ENCODE measurements at regions not wholly inside any gene's neighbourhood (a gene's known extent, or its start where the extent isn't known, plus 50 kb on each side); places are given as distances from the start of the nearest gene placed in this dataset.

DNA sequence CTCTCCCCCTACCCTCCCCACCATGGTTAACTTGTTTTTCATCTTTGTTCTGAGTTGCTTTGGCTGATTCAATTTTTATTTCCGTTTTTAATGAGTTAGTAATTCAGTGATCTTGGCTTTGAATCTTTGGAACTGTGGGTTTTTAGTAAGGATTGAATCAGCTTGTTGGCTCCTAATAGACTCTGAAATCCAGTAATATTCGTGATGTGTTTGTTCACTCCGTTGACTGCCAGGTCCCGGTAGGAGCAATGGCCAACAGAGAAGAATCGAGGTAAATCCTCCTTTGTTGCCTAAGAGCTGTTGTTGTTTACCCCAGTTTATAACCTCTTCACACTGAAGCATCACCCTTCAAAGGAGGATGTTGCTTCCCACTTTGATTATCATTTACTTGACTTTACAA, 92.7 kb downstream of the PCSK1 start:
- no peak for DNase-seq (ENCODE audit: low spot score)

DNA sequence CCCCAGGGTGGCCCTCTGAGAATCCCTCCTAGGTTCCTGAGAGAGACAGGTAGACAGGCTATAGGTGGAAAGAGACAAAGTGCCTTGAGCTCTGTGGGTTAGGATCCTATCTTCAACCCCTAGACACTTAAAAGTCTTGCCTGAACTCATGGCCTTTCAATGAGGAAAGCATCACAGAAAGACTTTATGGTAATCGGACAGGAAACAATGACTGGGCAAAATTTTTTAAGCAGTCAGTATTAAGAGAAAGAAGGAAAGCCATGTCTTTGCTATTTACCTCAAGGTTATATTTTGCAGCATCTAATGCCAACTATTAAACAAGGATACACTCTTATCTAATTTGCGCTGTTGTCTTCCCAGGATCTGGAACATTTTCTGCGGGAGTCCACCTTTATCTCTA, 93.2 kb downstream of the PCSK1 start:
- no peak for DNase-seq (ENCODE audit: low spot score)

DNA sequence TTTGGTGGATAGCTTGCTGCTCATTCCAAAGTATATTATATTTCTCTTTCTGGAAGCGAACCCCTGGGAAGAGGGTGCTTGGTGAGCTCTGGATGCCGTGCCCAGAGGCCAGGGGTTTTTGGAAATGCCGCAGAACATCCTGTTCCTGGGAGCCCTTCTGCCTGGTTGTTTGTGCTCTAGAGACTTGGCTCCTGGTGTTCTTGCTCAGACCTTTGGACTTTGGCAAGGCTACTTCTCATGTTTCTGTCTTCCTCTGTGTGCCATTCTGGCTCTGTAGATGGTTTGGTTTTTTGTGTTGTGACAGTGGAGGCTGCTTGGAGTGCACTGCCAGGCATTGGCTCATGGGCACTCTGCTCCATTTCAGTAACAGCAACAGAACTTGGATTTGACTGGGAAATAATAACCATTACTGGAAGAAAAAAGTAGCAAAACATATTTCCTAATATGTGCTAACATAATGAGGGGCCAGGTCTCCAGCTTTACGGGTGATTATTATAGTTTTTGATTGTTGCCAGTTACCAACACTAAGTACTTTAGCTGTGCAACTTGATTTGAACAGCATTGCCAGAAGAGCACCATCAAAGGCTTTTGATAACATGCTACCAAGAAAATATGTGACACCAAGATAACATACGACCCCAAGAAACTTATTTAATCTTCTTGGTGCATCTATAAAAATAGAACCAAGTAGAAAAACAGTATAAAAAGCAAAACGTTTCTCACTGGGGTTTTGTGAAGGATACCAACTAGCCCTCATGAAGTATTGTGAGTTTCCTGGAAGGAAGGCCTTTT, 94.2 kb downstream of the PCSK1 start:
- no peak for DNase-seq (ENCODE audit: low spot score)

DNA sequence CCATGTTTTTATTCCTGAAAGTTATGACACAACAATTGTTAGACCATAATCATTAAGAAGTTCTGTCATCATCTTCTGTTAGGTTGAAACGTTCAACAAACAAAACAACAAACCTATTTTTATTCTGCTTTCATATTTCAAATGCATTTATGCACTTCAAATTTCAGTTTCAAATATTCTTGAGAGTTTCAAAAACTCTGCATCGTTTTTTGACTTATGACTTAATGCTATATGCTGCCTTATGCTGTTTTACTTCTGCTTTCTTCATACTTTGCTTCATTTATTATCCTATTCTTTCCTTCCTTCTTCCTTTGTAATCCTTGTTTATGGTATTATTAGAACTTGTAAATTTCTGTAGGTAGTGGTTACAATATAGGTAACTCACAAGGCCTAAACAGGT, 95.0 kb downstream of the PCSK1 start:
- DNase-seq (ENCODE audit: low spot score): no peak

DNA sequence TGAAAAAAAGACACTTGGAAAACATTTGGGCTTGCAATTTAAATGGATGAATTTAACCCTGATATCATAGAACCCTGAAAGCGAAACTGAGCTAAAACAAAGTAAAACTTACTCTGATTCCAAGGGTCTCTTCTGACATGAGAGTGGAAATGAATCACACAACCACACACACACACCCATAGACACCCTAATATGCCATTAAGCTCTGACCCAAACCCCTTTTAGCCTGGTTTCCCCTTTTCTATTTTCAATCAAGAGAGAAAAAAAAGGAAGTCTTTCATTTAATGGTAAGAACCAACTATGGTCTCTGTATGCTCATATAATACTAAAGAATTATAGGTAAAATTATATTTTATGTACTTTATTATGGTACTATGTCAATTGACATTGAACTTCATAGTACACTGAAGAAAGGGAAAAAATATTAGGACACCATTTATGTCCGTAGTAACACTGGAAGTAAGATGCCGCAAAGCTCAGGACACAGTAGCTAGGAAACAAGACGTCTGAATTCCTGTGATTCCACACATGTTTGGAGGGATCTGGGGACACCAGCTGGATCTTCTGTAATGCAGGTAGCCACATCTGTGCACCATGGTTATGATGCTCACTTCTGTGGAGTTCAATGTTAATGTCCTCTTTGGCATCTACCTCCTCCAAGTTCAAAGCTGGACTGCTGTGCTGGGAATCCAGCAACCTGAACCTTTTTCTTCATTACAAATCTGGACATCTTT, 95.8 kb downstream of the PCSK1 start:
- DNase-seq (ENCODE audit: low spot score): no peak

DNA sequence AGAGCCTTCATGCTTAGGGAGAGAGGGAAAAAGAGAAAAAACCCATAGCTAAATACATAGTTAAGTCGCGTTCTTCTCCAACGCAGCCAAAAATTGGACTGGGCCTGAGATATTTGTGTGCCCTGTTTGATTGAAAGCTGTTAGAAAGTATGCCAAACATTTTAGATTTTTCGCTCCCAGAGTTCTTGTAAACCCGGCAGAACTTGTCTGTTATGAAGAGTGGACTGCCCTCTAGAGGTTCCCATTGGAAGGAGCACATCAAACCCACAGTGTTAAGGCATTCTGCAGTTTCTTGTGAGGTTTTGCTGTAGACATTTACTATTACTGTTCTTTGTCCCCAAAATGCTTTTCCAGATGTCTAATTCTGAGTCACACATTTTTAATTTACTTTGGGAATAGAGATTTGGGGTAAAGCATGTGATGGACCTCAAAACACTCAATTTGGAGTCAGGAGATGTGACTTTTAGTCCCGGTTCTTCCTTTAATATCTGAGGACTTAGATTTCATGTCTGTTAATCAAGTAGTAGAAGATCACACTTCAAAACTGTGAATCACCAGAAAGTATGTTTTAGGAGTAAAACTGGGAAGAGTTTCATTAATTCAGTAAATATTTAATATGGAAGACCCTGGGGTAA, 96.6 kb downstream of the PCSK1 start:
- DNase-seq (ENCODE audit: low spot score): peak; percentile 72

DNA sequence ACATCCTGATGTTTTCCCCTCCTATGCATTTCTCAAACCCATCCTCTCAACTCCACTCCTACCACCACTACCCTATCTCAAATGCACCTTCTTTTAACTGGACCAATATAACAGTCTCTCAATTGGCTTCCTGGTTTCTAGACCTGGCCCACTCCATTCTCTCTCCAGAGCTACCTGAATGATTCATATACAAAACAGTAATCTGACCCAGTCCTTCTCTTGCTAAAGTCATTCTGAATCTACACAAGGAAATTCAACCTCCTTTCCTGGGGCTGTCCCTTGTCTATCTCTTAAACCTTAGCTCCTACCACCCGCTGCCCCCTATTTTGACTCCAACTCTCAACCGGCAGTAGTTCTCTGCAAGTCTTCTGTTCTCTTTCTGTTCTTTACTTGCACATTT, 97.2 kb downstream of the PCSK1 start:
- DNase-seq (ENCODE audit: low spot score): no peak

DNA sequence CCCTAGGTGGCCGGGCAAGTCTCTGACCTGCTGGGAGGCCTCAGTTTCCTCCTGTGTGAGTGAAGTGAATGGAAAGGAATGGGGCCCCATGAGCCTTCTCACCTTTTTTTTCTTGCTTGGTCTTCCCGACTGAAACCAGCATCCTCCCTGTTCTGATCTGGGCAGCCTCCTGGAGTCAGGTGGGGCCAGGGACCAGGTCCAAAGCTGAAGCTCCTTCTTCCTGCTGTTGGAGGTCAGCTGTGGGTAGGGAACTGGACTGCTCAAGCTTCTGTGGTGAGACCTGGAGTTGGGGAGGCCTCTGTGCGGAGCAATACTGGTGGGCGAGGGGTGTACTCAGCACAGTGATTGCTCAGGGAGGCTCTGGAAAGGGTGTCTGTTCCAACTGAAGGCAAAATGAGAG, 99.7 kb downstream of the PCSK1 start:
- no peak for DNase-seq (ENCODE audit: low spot score)

DNA sequence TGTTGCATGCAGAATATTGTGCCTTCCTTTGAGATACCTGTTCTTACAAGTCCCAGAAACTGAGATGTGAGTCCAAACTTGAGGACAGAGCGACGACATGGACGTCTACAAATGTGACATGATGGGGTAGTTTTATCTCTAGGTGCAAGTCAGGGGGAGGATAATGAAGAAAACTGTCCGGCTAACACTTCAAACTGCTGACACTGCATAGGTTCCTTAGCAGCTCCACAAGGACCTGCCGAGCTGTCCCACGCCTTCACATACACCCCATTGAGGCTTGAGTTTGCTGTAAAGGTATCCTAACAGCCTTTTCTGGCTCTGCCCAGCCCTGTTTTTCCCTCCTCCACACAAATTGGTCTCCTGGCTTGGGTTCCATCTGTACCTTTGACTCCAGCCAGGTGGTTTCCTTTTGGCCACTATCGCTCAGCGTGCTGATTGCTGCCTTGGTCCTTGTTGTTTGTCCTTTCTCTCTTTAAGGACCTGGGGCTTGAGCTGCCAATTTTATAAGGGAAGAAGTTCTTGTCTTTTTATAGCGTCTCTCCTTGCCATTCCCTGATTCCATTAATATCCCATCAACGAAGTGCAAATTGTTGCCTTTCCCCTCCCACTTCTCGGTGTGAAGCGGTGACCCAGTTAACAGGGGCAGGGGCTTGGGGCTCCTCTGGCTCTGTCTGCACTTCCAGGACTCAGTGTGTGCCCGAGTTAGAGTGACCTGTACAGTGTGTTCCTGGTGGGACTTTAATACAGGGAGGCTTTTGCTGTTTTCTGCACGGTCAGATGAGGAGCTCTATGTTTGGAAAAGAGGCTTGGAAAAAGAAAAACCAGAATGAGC, 100.3 kb downstream of the PCSK1 start:
- no peak for DNase-seq (ENCODE audit: low spot score)

DNA sequence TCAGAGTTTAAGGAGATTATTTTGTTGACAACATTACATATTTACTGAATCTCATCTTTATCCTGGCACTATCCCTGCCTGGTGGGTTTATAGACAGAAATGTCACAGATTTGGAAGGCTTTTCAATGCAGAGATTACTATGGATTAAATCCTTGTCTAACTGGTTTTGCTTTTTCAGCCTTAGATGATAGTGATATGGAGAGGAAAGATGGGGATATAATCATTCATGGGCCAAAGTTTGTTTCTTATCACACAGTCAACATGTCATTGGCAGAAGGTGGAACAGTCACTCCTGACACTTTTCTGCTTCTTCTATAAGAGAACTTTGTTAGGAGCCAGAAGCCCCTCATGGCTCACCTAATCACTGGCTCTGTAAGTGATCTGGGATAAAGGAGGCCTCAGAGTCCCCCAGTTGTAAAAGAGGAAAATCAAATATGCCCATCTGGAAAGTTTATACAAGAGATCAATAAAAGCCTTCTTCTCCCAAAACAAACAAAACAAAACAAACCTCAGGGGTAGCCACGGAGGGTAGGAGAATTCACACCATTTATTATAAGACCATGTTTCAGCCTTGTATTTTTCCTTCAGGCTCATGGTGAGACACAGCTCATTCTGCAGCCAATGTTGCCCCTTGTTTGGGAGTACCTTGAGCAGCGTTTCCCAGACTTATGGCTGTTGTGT, 101.2 kb downstream of the PCSK1 start:
- DNase-seq (ENCODE audit: low spot score): no peak

DNA sequence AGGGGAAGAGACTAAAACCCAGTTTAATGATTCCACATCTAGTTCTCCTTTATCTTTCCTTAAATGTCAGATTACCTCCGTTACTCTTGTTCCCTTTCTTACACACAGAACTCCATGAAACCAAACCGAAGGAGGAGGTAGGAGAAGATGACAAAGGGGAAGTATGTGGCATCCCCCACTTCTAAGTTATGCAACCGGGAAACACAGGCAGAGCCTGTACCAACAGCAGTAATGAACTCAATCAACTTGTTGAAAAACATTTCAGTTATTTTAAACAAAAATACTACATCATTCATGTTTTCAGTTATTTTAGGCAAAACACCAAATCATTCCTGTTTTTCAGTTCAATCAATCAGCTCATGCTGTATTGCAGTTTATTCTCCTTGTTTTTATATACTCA, 101.8 kb downstream of the PCSK1 start:
- no peak for DNase-seq (ENCODE audit: low spot score)

DNA sequence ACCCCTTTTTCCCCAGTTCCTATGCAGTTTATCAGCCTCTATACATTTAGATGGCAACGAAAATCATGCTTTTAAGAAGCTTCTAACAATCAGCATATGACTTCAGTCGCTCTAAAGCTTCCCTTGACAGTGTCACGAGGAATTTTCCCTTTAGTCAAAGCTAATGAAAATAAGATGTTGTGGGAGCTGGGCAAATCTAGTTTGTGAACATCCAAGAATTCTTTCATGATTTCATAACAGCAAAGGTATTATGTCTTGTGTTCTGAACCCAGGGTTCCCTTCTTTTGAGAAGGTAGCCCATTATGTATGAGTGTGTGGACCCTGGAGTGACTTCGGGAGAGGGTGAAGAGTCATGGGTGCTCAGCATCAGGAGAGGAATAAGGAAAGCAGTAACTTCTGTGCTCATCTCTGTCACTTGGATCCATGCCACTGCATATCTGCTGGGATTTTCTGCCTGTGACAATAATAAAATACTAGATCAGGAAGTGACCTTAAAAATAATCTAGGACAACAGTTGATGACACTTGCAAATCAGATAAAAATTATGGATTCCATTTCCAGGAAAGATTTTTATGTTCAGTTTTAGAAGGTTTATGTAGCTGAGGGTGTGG, 102.4 kb downstream of the PCSK1 start:
- no peak for DNase-seq (ENCODE audit: low spot score)

DNA sequence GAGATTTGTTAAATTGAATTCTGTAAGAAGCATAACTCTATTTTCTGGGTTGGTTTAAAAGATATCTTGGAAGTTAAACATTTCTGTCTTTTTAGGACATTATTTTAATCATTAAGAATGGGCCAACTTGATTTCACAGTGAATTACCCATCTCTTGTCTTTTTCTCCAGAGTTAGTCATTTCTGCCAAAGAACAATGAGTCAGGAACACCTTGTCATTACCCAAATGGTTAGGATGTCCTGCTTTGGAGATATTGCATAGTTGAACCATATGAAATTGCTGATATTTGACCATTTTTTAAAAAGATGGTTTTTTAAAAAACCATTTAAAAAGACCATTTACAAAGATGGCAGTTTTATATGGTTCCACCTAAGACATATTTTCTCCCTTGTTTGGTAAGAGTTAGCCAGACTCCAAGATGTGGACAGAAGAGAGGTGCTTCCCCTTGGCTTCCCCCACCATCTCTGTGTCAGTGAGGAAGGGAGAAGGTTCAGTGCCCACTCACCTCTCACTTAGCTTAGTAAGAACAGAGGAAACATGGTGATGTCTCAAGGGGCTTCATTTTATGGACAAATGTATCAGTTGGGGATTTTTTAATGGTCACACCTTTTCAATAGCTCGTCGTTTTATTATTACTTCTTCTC, 103.0 kb downstream of the PCSK1 start:
- DNase-seq (ENCODE audit: low spot score): no peak

DNA sequence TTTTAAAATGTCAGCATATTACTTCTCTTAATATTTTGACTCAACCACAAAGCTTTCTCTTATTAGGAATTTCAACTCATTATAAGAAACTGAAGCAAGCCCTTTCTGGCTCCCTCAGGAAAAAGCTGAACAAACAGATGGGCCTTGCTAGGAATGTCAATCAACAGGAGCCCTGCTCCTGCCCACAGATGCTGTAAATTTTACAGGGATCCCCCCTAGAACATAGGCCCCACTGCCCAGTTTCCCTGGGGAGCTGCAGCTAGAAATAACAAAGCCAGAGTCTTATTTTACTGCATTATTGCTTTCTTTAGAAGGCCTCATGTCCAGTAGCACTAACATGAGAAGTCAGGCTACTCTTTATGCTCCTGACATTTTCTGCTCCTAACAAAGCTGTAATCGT, 103.8 kb downstream of the PCSK1 start:
- no peak for DNase-seq (ENCODE audit: low spot score)

DNA sequence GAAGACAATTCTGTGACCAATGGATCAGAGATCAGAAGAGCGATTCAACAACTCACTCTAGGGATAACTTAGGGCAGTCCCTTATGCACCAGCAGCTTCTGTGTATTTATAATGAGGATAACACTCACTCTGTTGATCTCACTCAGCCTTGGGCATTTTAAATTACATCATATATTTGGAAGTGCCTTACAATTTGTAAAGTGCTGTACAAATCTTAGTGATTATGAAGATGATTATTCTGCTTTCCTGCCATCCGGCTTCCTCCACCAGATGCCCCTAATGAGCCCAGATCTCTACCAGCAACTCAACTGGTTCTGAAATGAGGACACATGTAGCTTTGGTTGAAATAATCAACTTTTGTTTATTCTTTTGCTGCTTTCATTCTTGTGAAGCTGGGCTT, 105.3 kb downstream of the PCSK1 start:
- no peak for DNase-seq (ENCODE audit: low spot score)

DNA sequence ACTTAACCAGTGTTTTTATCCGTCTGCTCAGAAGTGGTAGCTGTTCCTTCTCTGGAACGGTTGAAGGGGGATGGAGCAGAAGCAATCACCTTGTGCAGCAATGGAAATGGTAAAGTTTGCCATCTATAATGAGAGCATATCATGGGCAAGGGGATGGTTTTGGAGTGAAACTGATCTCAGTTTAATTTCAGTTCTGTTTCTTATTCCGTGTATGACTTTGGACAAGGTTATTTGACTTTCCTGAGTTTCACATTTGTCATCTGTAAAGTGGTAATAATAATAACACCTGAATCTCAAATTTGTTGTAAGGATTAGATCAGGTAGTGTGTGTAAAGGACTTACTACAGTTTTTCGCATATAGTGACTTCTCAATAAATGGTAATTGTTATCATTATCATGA, 106.1 kb downstream of the PCSK1 start:
- no peak for DNase-seq (ENCODE audit: low spot score)

DNA sequence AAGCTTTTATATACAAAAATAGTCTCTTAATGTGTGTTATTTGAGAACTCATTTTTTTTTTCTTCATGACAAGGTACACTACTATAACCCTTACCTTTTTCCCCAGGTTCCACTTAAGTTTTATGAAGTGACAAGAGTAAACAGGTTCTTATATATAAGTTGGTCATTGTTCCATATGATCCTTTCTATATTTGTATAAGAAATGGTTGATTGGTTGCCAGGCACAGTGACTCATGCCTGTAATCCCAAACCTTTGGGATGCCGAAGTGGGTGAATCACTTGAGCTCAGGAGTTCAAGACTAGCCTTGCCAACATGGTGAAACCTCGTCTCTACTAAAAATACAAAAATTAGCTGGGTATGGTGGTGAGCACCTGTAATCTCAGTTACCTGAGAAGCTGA, 108.3 kb downstream of the PCSK1 start:
- no peak for DNase-seq (ENCODE audit: low spot score)

DNA sequence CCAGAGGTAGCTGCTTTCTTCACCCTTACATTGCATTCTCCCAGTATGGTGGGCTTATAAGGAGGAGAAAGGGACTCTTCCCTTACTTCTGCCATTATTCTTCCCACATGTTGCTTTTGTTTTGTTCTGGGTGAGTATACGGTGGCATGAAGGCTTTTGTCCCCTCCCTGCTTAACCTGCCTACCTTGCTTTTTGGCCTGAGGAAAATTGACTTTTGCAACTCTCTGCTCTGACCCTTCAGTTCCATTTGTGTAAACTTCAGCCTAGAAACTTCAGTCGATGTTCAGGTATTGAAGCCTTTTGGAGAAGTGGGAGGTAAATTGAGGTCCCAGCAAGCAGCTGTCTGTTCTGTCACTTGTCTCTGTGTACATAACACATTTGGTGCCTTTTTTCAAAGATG, 110.2 kb downstream of the PCSK1 start:
- no peak for DNase-seq (ENCODE audit: low spot score)

DNA sequence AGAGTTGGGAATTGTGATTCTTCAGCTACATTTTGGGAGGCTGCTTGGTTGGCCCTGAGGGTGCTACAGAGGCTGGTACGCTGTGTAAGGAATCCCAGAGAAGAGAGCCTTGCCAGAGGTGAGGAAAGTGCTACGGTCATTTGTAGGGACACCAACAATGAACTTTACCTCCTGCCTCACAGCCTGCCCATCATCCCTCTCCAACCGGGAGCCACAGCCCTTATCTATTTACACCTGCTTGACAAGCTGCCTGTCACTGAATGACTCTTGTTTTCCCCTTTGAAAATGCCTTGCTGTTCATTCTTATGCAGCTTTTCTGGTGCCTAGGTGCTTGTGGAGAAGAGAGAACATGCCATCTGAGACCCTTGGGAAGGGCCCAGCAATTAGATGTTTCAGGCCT, 110.8 kb downstream of the PCSK1 start:
- no peak for DNase-seq (ENCODE audit: low spot score)

DNA sequence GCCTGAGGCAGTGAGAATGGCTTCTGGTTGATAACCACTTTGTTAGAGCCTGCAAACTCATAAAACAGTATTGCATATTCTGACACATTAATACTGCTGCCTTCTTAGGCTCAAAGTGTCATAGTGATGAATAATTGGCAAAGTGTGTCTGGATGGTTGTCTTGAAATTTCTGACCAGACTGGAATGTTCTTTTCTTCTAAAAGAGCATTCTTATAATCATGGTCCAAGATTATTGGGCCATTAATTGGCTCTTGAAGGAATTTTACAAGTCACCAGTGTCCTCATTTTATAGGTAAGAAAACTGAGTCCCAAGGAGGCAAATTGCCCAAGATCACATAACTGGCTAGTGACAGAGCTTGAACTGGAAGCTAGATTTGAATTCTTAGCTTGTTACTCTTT, 111.7 kb downstream of the PCSK1 start:
- no peak for DNase-seq (ENCODE audit: low spot score)

DNA sequence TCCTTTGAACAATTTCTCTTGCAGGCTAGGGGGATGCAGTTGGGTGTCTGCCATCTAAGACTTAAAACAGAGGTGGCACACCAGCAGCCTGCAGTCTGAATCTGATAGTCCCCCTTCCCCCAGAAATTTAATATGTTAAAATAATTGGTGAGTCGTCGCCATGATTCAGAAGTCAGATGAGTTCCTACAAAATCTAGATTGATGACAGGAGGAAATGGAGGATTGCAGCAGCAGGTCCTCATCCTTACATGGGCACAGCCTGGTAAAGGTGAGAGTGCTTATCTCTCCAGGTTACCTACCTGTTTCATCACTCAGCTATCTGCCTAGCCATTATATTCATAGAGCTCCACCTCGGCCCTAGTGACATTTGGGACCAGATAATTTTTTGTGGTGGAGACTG, 112.3 kb downstream of the PCSK1 start:
- no peak for DNase-seq (ENCODE audit: low spot score)

Data from CD4-positive, alpha-beta T cell treated with Interleukin-15 for 4 hours (primary cell).